Psoas muscle (tissue), 7 donors: ENCODE measurements at regions not wholly inside any gene's neighbourhood (a gene's known extent, or its start where the extent isn't known, plus 50 kb on each side); places are given as distances from the start of the nearest gene placed in this dataset.

Source experiments
- ATAC-seq, 4 donors: fragments of 200-7000 bp; cut with Tn5 transposase; one replicate each; pipeline ENCODE4 v1.9.1; 2020; ENCODE audit warnings: moderate library complexity in 3 of 4, mild to moderate bottlenecking in 2 of 4
- DNase-seq, 2 donors: peaks; one replicate each; pipeline ENCODE4 v3.0.0-alpha.2; 2020
- H3K27ac ChIP-seq: fragments of 200-600 bp; one replicate; pipeline ENCODE4 v1.8.0; 2022
- H3K27me3 ChIP-seq, 3 donors: fragments of 200-600 bp in 1 of 3; one replicate each; pipeline versions ENCODE4 v1.6.1 to v1.8.0; 2013 to 2022; ENCODE audit warnings: low read length in 2 of 3, mild to moderate bottlenecking in 2 of 3, moderate library complexity in 1 of 3; ENCODE audit not compliant: insufficient read depth in 3 of 3
- H3K36me3 ChIP-seq, 2 donors: fragments of 200-600 bp in 1 of 2; one replicate each; pipeline versions ENCODE4 v1.6.1 to v1.8.0; 2013 to 2022; ENCODE audit warnings: low read depth in 1 of 2, mild to moderate bottlenecking in 1 of 2, moderate library complexity in 1 of 2; ENCODE audit not compliant: insufficient read depth in 1 of 2
- H3K4me1 ChIP-seq: fragments of 200-600 bp; one replicate; pipeline ENCODE4 v1.8.0; 2022
- H3K4me3 ChIP-seq: fragments of 200-600 bp; one replicate; pipeline ENCODE4 v1.8.0; 2022; ENCODE audit warnings: mild to moderate bottlenecking
- H3K9me3 ChIP-seq: fragments of 200-600 bp; one replicate; pipeline ENCODE4 v1.8.0; 2022
- CTCF ChIP-seq: fragments of 200-600 bp; IDR thresholded peaks from one replicate; pipeline ENCODE4 v1.8.0; 2022; ENCODE audit warnings: antibody characterized with exemption
- WGBS, 3 donors: extraction: QIAGEN DNeasy Blood & Tissue Kit; methylation state at CpG; one replicate each; pipeline versions ENCODE4 v1.1.6 to v1.1.7; 2013; 5-methylcytosine and 5-hydroxymethylcytosine counted together
- intact Hi-C, 2 donors: fragments of 100-400 bp; cut with DNase I; formaldehyde crosslinking; loops; one replicate each; pipeline versions ENCODE4 v1.11.0 to v1.14.2; 2022
- donor health status: healthy with polysubstance abuse.
- donor health status: DM: no; HTN: no; CAD: no; lungs with moderate emphysema.
- donor health status: Bipolar disorder and iron deficiency.
- donor health status: healthy.
- donor health status: DM: yes; HTN: yes; CAD: no.
- donor health status: DM: no; HTN: no; CAD: no.
- donor health status: DM: yes; HTN: yes; CAD: no.

DNA sequence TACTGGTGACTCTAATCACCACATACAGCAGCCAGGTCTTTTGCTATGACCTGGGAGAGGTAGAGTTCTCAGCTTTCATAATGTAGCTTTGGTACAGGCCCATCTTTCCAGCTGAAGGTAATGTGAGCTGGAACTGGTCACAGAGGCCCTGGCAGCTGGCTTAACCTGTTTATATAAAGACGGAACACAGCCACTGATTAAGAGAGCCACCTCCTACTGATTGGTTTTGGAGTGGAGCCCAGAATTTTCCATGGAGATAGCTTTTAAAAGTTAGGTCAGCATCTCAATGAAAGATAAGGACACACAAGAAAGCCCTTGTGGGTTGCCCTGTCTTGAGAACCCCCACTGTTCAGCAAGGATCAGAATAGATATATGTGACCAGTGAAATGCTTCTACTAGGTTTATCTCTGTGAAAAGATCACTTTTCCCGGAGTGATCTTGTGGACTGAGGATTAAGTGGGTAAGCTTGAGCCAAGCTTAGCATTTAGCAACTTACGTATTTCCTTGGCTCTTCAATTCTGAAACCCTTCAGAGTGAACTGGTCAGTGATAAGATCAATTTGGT is 213.7 kb upstream of the CITED2 start:
- Histone ChIP-seq H3K27ac (peak overlapping the region; percentile 83), H3K27me3 (no peaks in the 10 kb centered on the region), H3K4me1 (peaks cover 50% of the 10 kb centered on the region), H3K36me3 (no peaks in the 10 kb centered on the region), H3K4me3 (no peak overlapping the region), H3K9me3 (no peaks in the 10 kb centered on the region)
- ATAC-seq, result peak; percentile 68 to 84 (median 78)
- DNase-seq, result no peak
- intact Hi-C loops, result loop anchor here in 1 of 2 donors (5.0 to 10.0 kb wide), 3 partner anchors 46 to 397 kb away; no protein-coding TSS in a partner anchor
- no peak for TF ChIP-seq CTCF
- WGBS, 3 donors, result 18 to 31% (median 19%) methylated on average over 3 of the region's 3 CpGs

DNA sequence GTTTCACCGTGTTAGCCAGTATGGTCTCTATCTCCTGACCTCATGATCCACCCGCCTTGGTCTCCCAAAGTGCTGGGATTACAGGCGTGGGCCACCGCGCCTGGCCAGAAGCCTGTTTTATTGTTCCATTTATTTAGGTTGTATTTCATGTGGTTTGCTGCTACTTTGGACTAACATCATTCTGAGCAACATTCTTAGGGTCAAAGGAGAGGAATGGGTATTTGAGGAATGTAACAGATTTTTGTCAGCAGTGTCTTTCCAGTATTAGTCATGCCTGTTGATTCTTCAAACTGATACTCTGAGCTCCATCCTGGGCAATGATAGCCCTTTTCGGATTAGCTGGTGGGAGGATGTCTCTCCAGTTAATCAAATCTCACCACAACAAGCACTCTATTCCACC is 213.0 kb upstream of the CITED2 start:
- Histone ChIP-seq H3K27me3 (no peaks in the 10 kb centered on the region), H3K4me1 (peaks cover 47% of the 10 kb centered on the region), H3K9me3 (no peaks in the 10 kb centered on the region), H3K4me3 (no peak overlapping the region), H3K27ac (peak overlapping the region; percentile 83), H3K36me3 (no peaks in the 10 kb centered on the region)
- TF ChIP-seq CTCF, result no peak
- peak in 1 of 4 donors; percentile 26 for ATAC-seq
- WGBS, 3 donors, result 73 to 83% (median 83%) methylated on average over 6 of the region's 6 CpGs
- intact Hi-C loops, result loop anchor here in 1 of 2 donors (5.0 to 10.0 kb wide), 3 partner anchors 45 to 397 kb away; no protein-coding TSS in a partner anchor
- DNase-seq, result no peak

- DNase-seq (no peak), ATAC-seq (no peak)
- no peak overlapping the region for H3K4me3 ChIP-seq
- H3K27ac ChIP-seq, result no peak overlapping the region
- TF ChIP-seq CTCF, result no peak
- H3K9me3 ChIP-seq, result no peaks in the 10 kb centered on the region
- intact Hi-C loops, result loop anchor here in 1 of 2 donors (5.0 to 10.0 kb wide), 3 partner anchors 44 to 399 kb away; no protein-coding TSS in a partner anchor
- WGBS, 3 donors, result 96 to 98% (median 97%) methylated on average over 3 of the region's 3 CpGs
- peaks cover 39% of the 10 kb centered on the region for H3K4me1 ChIP-seq
- H3K36me3 ChIP-seq, result no peaks in the 10 kb centered on the region
- no peaks in the 10 kb centered on the region for H3K27me3 ChIP-seq
Measured at GRCh38 chr6:139586273-139586672, 211.8 kb upstream of the CITED2 start.

DNA sequence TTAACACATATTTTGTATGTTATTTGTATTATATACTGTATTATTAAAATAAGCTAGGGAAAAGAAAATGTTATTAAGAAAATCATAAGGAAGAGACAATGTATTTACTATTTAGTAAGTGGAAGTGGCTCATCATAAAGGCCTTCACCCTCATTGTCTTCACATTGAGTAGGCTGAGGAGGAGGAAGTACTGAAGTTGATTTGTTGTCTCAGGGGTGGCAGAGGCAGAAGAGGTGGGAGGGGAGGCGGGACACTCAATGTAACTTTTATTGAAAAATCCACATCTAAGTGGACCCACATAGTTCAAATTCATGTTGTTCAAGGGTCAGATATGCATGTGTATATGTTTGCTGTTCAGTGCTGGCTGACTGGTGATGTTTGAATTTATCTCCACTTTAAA is 210.2 kb upstream of the CITED2 start:
- ATAC-seq, result no peak
- Histone ChIP-seq H3K9me3 (no peaks in the 10 kb centered on the region), H3K27me3 (no peaks in the 10 kb centered on the region), H3K27ac (no peak overlapping the region), H3K36me3 (no peaks in the 10 kb centered on the region), H3K4me1 (peaks cover 25% of the 10 kb centered on the region), H3K4me3 (no peak overlapping the region)
- TF ChIP-seq CTCF, result no peak
- intact Hi-C loops, result loop anchor here in 1 of 2 donors (10.0 kb wide), 1 partner anchor 400 kb away; no protein-coding TSS in a partner anchor
- 90 to 100% (median 98%) methylated on average over 1 of the region's 1 CpG for WGBS, 3 donors
- DNase-seq, result no peak

- H3K9me3 ChIP-seq, result no peaks in the 10 kb centered on the region
- DNase-seq, result no peak
- H3K4me3 ChIP-seq, result no peak overlapping the region
- WGBS, 3 donors, result 81 to 94% (median 90%) methylated on average over 3 of the region's 3 CpGs
- H3K4me1 ChIP-seq, result peaks cover 13% of the 10 kb centered on the region
- no peak for ATAC-seq
- no peak for TF ChIP-seq CTCF
- no peak overlapping the region for H3K27ac ChIP-seq
- no peaks in the 10 kb centered on the region for H3K27me3 ChIP-seq
- intact Hi-C loops, result loop anchor here in 1 of 2 donors (10.0 kb wide), 1 partner anchor 401 kb away; no protein-coding TSS in a partner anchor
- H3K36me3 ChIP-seq, result no peaks in the 10 kb centered on the region
Measured at GRCh38 chr6:139583420-139583819, 209.0 kb upstream of the CITED2 start.
